ENCODE measurements at regions not wholly inside any gene's neighbourhood (a gene's known extent, or its start where the extent isn't known, plus 50 kb on each side); places are given as distances from the start of the nearest gene placed in this dataset.
"Not testable (repeated sequence)": the region's sequence is repeated elsewhere in the genome, so short reads cannot be mapped to it uniquely, and the experiment has no call there.

DNA sequence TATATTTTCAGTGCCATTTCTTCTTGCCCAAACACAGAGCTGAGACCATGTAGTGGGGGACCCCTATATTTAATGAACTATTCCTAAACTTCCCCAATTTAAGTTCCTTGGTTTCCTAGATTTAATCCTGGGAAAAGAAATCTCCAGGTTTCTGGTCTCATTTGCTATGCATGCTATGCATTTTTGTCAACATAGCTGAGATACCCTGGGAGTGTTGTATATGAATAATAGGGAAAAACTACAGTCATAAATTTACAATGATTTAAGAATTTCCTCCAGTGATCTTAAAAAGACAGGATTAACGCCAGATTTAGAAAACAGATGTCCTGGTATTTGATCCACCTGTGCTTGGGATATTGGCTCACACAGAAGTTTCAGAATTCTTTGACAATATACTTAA is 136.8 kb upstream of the RAPGEF2 start:
- no peaks in the 10 kb centered on the region for H3K9me3 ChIP-seq (ENCODE audit: control insufficient read depth in 1 of 2, insufficient read depth in 1 of 2, low read length in 2 of 2)
- no peak for ATAC-seq (ENCODE audit: poor library complexity)
- Mint-ChIP-seq H3K27ac (no peak overlapping the region), H3K4me3 (no peak overlapping the region), H3K4me1 (ENCODE audit: low read depth) (no peaks in the 10 kb centered on the region), H3K9me3 (peaks cover 5% of the 10 kb centered on the region), H3K27me3 (no peaks in the 10 kb centered on the region), H3K36me3 (ENCODE audit: low read depth) (no peaks in the 10 kb centered on the region)
- H3K4me3 ChIP-seq (ENCODE audit: low read length): no peak overlapping the region
- intact Hi-C loops (cut with DNase I, micrococcal nuclease): no loop called here
- DNase-seq: no peak
- TF ChIP-seq, protein P1, sequence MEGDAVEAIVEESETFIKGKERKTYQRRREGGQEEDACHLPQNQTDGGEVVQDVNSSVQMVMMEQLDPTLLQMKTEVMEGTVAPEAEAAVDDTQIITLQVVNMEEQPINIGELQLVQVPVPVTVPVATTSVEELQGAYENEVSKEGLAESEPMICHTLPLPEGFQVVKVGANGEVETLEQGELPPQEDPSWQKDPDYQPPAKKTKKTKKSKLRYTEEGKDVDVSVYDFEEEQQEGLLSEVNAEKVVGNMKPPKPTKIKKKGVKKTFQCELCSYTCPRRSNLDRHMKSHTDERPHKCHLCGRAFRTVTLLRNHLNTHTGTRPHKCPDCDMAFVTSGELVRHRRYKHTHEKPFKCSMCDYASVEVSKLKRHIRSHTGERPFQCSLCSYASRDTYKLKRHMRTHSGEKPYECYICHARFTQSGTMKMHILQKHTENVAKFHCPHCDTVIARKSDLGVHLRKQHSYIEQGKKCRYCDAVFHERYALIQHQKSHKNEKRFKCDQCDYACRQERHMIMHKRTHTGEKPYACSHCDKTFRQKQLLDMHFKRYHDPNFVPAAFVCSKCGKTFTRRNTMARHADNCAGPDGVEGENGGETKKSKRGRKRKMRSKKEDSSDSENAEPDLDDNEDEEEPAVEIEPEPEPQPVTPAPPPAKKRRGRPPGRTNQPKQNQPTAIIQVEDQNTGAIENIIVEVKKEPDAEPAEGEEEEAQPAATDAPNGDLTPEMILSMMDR (IDR thresholded peaks at IDR 0.05): no peak
- POLR2A ChIA-PET: no interaction called here
- no peaks in the 10 kb centered on the region for H3K36me3 ChIP-seq (ENCODE audit: insufficient read depth, low read length)
- no peak overlapping the region for H3K27ac ChIP-seq (ENCODE audit: low read depth in 1 of 2, low read length in 2 of 2)
- CTCF ChIA-PET: no interaction called here
- H3K4me1 ChIP-seq (ENCODE audit: insufficient read depth, low read length): no peaks in the 10 kb centered on the region
- H3K27me3 ChIP-seq (ENCODE audit: control insufficient read depth in 1 of 2, insufficient read depth in 2 of 2, low read length in 2 of 2): no peaks in the 10 kb centered on the region

DNA sequence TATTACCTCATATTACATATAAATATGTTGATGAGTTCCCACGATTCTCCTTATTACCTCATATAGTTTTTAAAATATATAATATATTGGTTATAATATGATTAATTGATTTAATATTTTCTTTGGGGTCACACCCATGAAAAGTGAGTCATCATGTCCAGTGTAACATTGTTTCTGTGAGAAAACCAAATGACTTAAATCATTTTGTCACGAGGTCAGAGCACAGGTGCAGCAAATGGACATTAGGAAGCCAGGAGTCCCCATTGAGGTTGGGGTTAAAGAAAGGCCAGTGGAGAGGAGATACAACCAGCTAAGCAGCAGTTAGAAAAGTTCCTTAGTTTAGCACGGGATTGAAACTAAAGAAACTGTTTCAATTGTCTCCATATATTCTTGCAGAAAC is 133.9 kb upstream of the RAPGEF2 start:
- no peaks in the 10 kb centered on the region for H3K4me1 ChIP-seq (ENCODE audit: insufficient read depth, low read length)
- Mint-ChIP-seq H3K9me3 (peaks cover 5% of the 10 kb centered on the region), H3K27me3 (no peaks in the 10 kb centered on the region), H3K27ac (no peak overlapping the region), H3K4me1 (ENCODE audit: low read depth) (no peaks in the 10 kb centered on the region), H3K36me3 (ENCODE audit: low read depth) (no peaks in the 10 kb centered on the region), H3K4me3 (no peak overlapping the region)
- no peaks in the 10 kb centered on the region for H3K9me3 ChIP-seq (ENCODE audit: control insufficient read depth in 1 of 2, insufficient read depth in 1 of 2, low read length in 2 of 2)
- no peak overlapping the region for H3K27ac ChIP-seq (ENCODE audit: low read depth in 1 of 2, low read length in 2 of 2)
- no peaks in the 10 kb centered on the region for H3K36me3 ChIP-seq (ENCODE audit: insufficient read depth, low read length)
- DNase-seq: no peak
- no peaks in the 10 kb centered on the region for H3K27me3 ChIP-seq (ENCODE audit: control insufficient read depth in 1 of 2, insufficient read depth in 2 of 2, low read length in 2 of 2)
- TF ChIP-seq, protein P1 (IDR thresholded peaks at IDR 0.05): no peak
- ChIA-PET POLR2A (no interaction called here), CTCF (no interaction called here)
- intact Hi-C loops (cut with DNase I, micrococcal nuclease): no loop called here
- ATAC-seq (ENCODE audit: poor library complexity): no peak
- H3K4me3 ChIP-seq (ENCODE audit: low read length): no peak overlapping the region

DNA sequence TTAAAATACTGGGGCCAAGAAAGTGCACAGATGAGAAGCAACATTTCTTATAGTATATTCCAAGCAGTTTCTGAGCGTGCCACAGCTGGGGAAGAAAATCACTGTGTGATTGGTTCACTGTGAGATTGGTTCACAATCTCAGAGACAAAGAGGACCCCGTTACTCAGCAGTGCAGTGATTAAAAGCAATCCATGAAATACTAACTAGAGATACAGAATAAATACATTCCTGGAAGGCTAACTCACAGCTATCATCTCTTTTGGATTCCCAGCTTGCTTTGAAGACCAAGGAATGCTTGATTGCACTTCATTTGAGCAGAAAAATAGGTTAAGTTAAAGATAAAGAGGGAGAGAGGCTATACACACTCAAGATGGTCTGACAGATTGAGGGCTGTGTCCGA is 132.1 kb upstream of the RAPGEF2 start:
- no peak for DNase-seq
- no peak overlapping the region for H3K4me3 Mint-ChIP-seq
- H3K27me3 Mint-ChIP-seq: no peaks in the 10 kb centered on the region
- H3K27ac ChIP-seq (ENCODE audit: low read depth in 1 of 2, low read length in 2 of 2): no peak overlapping the region
- H3K9me3 Mint-ChIP-seq: no peaks in the 10 kb centered on the region
- no peaks in the 10 kb centered on the region for H3K27me3 ChIP-seq (ENCODE audit: control insufficient read depth in 1 of 2, insufficient read depth in 2 of 2, low read length in 2 of 2)
- H3K36me3 Mint-ChIP-seq (ENCODE audit: low read depth): no peaks in the 10 kb centered on the region
- H3K27ac Mint-ChIP-seq: no peak overlapping the region
- ChIA-PET POLR2A (no interaction called here), CTCF (no interaction called here)
- ATAC-seq (ENCODE audit: poor library complexity): no peak
- no peaks in the 10 kb centered on the region for H3K9me3 ChIP-seq (ENCODE audit: control insufficient read depth in 1 of 2, insufficient read depth in 1 of 2, low read length in 2 of 2)
- no peaks in the 10 kb centered on the region for H3K4me1 Mint-ChIP-seq (ENCODE audit: low read depth)
- TF ChIP-seq, protein P1 (IDR thresholded peaks at IDR 0.05): no peak
- intact Hi-C loops (cut with DNase I, micrococcal nuclease): no loop called here
- H3K4me3 ChIP-seq (ENCODE audit: low read length): no peak overlapping the region
- no peaks in the 10 kb centered on the region for H3K36me3 ChIP-seq (ENCODE audit: insufficient read depth, low read length)
- H3K4me1 ChIP-seq (ENCODE audit: insufficient read depth, low read length): no peaks in the 10 kb centered on the region

DNA sequence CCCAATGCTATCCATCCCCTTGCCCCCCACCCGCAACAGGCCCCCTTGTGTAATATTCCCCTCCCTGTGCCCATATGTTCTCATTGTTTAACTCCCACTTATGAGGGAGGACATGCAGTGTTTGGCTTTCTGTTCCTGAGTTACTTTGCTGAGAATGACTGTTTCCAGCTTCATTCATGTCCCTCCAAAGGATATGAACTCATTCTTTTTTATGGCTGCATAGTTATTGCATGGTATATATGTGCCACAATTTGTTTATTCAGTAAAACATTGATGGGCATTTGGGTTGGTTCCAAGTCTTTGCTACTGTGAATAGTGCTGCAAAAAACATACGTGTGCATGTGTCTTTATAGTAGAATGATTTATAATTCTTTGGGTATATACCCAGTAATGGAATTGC is 128.4 kb upstream of the RAPGEF2 start:
- H3K9me3 ChIP-seq (ENCODE audit: control insufficient read depth in 1 of 2, insufficient read depth in 1 of 2, low read length in 2 of 2); H3K27ac ChIP-seq (ENCODE audit: low read depth in 1 of 2, low read length in 2 of 2); H3K4me3 Mint-ChIP-seq; H3K4me1 Mint-ChIP-seq (ENCODE audit: low read depth); H3K36me3 ChIP-seq (ENCODE audit: insufficient read depth, low read length); H3K36me3 Mint-ChIP-seq (ENCODE audit: low read depth); H3K4me1 ChIP-seq (ENCODE audit: insufficient read depth, low read length); intact Hi-C loops (cut with DNase I, micrococcal nuclease); DNase-seq; H3K27ac Mint-ChIP-seq; H3K9me3 Mint-ChIP-seq; H3K27me3 Mint-ChIP-seq; H3K27me3 ChIP-seq (ENCODE audit: control insufficient read depth in 1 of 2, insufficient read depth in 2 of 2, low read length in 2 of 2); ATAC-seq (ENCODE audit: poor library complexity); POLR2A ChIA-PET; H3K4me3 ChIP-seq (ENCODE audit: low read length): not testable (repeated sequence)
- CTCF ChIA-PET: interaction anchor here (1.5 kb wide), 1 partner anchor 9 kb away, joined by 3 read pairs; no protein-coding TSS in a partner anchor

DNA sequence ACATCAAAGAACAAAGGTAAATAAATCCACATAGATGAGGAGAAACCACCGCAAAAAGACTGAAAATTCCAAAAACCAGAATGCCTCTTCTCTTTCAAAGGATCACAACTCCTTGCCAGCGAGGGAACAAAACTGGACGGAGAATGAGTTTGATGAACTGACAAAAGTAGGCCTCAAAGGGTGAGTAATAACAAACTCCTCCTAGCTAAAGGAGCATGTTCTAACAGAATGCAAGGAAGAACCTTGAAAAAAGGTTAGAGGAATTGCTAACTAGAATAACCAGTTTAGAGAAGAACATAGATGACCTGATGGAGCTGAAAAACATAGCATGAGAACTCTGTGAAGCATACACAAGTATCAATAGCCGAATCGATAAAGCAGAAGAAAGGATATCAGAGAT is 122.2 kb upstream of the RAPGEF2 start:
- intact Hi-C loops (cut with DNase I, micrococcal nuclease): not testable (repeated sequence)

More for the DNA sequence above, 122.2 kb upstream of the RAPGEF2 start:
- H3K9me3 ChIP-seq (ENCODE audit: control insufficient read depth in 1 of 2, insufficient read depth in 1 of 2, low read length in 2 of 2); CTCF ChIA-PET; H3K4me3 ChIP-seq (ENCODE audit: low read length); POLR2A ChIA-PET; H3K36me3 Mint-ChIP-seq (ENCODE audit: low read depth); H3K4me1 ChIP-seq (ENCODE audit: insufficient read depth, low read length); H3K4me3 Mint-ChIP-seq; H3K27me3 ChIP-seq (ENCODE audit: control insufficient read depth in 1 of 2, insufficient read depth in 2 of 2, low read length in 2 of 2); DNase-seq; H3K4me1 Mint-ChIP-seq (ENCODE audit: low read depth); H3K36me3 ChIP-seq (ENCODE audit: insufficient read depth, low read length); H3K27ac ChIP-seq (ENCODE audit: low read depth in 1 of 2, low read length in 2 of 2); H3K27ac Mint-ChIP-seq; ATAC-seq (ENCODE audit: poor library complexity): not testable (repeated sequence)
- Mint-ChIP-seq H3K27me3 (peaks cover 31% of the 10 kb centered on the region), H3K9me3 (peaks cover 11% of the 10 kb centered on the region)

Measured in CD4-positive, alpha-beta T cell (primary cell).